Superior temporal gyrus (tissue), 1 donor: ENCODE measurements at regions not wholly inside any gene's neighbourhood (a gene's known extent, or its start where the extent isn't known, plus 50 kb on each side); places are given as distances from the start of the nearest gene placed in this dataset.

ENCODE experiments used
- DNase-seq: peaks from one replicate; pipeline ENCODE4 v3.0.0-alpha.2; 2016; ENCODE audit errors: extremely low spot score

DNA sequence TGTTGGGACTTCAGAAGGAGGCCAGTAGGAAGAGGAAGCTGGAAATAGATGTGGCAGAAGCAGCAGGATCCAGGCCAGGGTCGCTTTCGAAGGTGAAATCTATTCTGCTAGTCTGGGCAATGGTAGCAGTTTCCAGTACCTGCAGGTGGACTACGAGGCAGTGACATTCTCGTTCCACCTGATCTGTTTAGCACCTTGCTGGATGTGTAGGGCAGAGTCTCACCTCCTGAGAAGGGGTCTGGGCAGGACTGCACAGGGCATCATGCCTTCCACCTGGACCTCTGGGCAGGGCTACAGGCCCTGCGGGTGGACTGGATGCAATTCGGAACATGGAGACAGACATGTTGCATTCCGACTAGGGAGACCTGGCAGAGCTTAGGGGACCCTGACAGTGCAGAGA is 254.8 kb upstream of the ZNF32 start:
- no peak for DNase-seq

DNA sequence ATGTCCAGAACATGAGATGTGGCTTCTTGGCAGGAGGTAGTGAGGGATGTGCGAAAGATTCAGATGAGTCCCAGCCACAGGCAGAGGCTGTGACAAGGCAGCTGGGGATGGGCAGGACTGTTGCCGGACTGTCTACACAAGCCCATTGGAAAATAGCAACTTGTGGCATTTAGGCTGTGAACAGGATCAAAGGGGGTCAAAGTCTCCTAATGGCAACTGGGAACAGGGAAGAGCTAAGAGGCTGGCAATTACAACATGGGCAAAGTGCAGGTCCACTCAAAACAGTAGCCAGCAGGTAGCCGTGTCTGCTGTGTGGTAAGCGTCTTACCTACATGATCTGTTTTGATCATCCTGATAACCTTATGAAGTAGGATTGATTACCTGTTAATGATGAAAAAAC is 254.2 kb upstream of the ZNF32 start:
- no peak for DNase-seq

- no peak for DNase-seq
Measured at GRCh38 chr10:43901744-43902504, 253.2 kb upstream of the ZNF32 start.

DNA sequence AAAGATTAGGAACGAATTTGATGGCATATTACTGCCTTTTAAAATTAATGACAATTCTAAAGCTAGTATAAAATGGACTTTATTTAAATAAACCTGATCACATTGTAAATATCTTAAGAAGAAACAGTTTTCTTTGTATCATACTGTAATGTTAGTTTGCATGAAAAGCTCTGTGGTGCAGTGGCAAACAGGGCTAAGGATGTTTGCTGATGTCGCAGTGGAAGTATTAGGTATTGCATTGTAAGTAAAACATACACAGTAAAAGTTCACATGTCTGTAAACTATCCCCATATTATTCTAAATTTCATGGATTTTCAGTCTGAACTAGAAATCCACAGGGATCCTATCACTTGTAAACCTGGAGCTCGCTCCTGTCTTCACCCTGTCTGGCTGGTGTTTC is 252.6 kb upstream of the ZNF32 start:
- DNase-seq, result no peak

DNA sequence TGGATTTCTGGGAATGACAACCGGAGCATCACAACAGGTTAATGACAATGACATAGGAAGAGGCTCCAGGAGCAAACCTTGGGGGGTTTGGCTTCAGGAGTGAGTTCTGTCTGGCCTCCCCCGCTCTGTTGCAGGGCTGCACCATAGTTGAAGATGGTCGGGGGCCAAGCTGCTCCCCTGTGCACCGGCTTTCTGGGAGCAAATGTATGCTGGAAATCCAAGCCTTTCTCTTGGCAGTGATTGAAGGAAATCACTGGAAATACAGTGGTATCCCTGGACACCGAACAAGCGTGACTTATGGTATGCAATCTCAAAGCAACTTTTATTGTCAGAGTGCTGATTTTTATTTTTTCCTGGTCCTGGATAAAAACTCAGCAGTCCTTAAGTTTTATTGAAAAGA is 251.9 kb upstream of the ZNF32 start:
- DNase-seq, result no peak

DNA sequence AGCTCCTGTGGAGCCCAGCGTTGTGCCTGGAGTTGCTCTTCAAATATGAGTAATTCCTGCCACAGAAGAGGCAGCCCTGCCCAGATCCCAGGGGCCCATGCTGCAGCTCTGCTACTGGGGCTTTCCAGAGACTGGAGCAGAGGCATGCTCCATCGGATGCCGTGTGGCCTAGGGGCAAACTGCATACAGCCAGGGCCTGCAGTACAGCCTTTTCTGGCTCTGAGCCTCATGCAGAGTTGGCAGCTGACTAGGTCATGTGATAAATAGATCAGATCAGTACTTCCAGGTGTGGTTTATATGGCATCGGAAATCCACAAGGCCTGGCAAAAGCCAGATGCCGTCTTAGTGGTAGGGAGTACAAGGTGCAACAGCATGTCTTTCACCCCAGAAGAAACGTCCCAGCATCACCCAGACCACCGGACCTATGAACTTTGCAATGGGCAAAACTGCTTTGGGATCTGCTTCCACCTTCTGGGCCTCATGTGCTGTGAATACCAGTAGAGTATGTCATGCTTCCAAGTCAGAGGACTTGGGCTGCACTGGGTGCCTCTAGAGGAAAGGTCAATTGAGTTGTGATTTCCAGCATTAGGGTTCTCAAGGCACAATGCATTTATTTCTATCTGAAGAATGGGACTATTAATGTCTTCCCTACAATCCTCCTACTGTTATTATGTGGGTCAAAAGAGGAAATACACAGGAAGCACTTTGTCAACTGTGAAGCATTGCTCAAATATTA is 250.7 kb upstream of the ZNF32 start:
- DNase-seq, result no peak

DNA sequence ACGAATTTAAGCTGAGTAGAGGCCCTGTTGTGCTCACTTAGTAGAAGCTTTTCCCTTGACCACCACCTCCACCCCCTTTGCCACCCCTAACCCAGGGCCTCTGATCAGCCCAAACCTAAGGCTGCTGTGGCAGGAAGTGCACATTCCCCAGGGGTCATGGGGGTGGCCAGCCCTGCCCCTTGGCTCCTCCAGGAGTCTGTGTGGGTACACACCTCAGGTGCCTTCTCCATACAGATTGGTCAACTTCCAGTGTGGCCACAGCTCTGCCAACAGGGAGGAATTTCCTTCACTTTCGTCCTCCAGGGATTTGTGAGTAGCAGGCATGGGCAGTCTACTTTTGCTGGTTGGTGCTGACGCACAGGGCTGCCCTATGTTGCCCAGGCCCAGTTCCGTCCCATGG is 249.9 kb upstream of the ZNF32 start:
- DNase-seq, result no peak

DNA sequence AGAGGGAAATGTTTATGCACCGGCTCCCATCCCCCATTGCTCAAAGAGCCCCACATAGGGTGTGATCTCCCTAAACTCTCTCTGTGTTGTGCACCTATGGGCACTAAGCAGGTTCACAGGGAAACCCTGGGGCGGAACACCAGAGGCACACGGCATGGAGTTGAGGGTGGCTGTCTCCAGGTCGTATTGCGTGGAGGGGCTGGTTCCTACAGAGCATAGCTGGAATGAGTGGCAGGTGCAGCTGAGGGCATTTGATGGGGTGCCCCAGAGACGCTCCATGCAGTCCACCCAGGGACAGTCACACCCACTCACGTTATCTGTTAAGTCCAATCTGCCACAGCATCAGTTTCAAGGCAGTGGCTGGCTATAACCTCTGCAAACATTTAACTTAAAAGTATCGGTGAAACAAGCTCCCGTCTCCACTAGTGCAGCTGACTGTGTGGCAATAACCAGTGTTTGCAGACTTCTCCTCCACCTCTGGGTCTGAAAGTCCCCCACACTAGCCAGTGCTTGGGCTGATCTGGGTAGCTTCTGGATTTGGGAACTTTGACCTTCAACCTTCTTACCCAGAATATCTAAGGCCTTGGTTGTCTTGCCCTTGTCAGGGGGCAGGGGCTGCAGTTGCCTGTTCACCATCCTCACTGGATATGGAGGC is 249.2 kb upstream of the ZNF32 start:
- DNase-seq, result no peak

GRCh38 chr10:43892062-43892770 is 243.5 kb upstream of the ZNF32 start:
- DNase-seq, result no peak

GRCh38 chr10:43891241-43891640 is 242.6 kb upstream of the ZNF32 start:
- DNase-seq, result no peak

DNA sequence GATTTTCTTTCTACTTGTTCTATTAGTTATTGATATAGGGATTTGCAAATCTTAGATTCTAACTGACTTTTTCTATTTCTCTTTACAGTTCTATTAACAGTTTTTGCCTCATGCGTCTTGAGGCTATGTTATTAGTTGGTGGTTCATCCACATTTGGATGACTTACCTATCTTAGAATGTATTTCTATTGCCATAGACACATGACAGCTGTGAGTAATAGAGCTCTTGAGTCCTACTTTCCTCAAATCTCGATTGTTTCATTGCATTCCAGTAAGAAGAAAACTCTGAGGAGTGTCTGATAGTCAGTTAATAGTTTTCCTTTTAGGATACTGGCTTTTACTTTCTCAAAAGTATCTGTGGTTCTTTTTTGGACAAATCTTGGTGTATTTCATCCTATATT is 241.4 kb upstream of the ZNF32 start:
- DNase-seq, result no peak

GRCh38 chr10:43888586-43888985 is 239.9 kb upstream of the ZNF32 start:
- DNase-seq, result no peak

GRCh38 chr10:43885842-43886241 is 237.2 kb upstream of the ZNF32 start:
- no peak for DNase-seq

- DNase-seq, result no peak
Measured at GRCh38 chr10:43885252-43885651, 236.6 kb upstream of the ZNF32 start.

DNA sequence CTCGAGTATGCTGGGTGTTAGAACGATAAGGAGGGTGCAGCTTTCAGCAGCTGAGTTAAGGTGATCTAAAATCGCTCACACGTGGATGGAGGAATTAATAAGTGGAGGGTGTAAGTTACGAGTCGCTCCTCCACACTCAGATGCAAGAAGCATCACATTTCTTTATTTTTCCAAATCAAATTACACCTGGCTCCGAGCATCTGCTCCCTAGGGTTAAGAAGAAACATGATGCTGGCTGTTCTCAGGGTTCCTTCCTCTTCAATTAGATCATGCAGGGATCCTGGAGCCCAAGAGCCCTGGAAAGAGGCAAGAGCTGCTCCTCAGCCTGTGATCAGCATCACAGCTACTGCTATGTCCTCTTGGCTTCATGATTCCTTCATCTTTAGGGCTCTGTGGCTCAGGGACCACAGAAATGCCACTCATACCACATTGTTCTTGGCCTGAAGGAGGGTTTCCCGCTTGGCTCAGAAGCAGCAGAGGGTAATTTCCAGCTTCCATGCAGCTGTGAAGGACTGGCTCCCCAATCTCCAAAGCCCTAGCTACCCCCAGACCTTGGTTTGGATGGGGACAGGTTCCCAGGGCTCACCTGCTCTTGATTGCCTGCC is 235.9 kb upstream of the ZNF32 start:
- no peak for DNase-seq

- DNase-seq, result no peak
Measured at GRCh38 chr10:43882711-43883110, 234.0 kb upstream of the ZNF32 start.

DNA sequence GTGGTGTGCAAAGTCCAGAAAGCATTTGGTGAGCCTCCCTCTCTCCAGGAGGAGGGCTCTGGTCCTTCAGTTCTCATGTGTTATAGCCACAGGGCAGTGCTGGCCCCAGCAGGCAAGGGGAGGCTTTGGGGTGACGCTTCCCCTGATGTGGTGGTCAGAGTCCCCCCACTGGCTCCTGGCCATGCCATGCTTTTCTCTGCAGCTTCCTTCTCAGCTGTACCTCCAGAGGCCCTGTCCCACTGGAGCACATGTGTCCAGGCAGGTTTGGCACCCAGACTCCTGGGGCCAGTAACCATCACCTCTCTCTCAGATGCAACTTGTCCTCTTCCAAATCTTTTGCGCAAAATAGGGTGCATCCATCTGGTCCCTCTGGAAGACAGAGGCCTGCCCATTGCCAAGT is 233.0 kb upstream of the ZNF32 start:
- no peak for DNase-seq

DNA sequence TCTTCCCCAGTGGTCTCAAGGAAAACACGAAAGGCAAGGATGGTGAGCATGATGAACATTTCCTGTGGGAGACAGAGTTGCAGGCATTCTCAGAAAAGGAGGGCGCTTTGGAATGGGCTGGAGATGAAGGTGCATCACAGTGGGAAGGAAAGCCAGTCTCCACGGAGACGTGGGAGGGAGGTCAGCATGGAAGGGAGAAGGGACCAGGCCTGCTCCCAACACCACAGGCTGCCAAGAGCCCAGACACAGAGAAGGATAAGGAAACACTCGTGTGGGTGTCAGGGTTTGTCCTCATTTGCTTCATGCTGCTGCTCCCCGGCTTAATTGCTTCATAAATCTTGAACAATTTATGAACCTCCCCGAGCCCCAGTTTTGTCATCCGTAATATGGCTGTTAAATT is 231.5 kb upstream of the ZNF32 start:
- DNase-seq, result no peak

DNA sequence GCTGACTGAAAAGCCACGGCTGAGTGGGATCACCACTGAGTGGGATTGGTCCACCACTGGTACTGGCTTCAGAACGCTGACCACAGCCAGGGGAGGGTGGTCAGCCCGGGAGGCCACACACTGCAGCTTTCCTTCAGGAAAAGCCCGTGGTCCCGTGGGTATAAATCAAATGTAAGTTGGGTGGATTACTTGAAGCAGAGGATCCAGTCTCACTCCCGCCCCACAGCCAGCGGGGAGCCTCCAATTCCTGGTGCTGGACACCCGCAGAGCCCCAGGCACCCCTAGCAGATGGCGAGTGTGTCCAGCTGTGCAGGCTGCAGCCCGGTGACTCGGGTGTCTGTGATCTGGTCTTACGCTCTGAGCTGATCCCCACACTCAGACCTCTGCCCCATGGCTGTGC is 231.1 kb upstream of the ZNF32 start:
- DNase-seq, result no peak

- no peak for DNase-seq
Measured at GRCh38 chr10:43879162-43879561, 230.5 kb upstream of the ZNF32 start.

DNA sequence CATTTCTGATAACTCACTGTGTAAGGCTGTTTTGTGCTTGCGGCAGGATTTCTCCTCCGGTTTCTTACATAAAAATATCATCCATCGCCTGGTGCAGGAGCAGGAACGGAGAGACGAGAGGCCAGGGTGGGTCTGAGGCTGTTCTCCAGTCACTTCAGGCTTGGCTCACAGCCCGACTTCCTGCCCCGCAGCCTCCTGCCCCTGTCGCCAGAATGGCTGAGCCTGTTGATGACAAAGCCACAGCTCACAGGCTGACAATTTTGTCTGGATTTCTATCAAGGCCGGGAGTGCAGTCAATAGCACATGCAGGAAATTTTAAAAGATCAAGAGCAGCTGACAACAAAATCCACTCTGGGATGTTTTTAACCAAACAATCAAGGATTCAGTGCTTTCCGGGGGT is 229.7 kb upstream of the ZNF32 start:
- DNase-seq, result no peak

DNA sequence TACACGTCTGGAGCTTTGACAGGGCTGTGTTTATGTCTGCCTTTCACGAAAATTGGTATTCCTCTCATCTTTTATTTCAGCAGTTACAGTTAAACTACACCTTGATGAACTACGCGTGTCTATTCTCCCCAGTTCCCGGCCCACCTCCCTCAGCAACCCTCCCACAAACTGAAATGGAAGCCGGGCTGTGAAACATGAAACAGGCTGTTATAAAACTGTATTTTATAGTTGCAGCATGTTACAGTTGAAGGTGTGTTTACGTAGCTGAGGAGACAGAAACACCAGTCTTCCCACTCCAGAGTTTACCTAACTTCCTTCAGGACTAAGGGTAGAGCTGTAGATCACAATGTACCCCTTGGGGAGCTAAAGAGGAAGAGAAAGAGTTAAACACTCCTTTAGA is 228.3 kb upstream of the ZNF32 start:
- no peak for DNase-seq
